ENCODE measurements at regions not wholly inside any gene's neighbourhood (a gene's known extent, or its start where the extent isn't known, plus 50 kb on each side); places are given as distances from the start of the nearest gene placed in this dataset.

- TF ChIP-seq CTCF (IDR thresholded peaks at IDR 0.05; ENCODE audit: low read depth, low read length) = no peak
- DNase-seq (ENCODE audit: low read depth, low spot score) = no peak
- in situ Hi-C loops (cut with HindIII; ENCODE audit: low sequenced_read_pairs) = no loop called here
- H3K4me3 ChIP-seq (ENCODE audit: low read depth, low read length) = no peak overlapping the region
Observed at GRCh38 chr18:75483662-75484061, 56.2 kb upstream of the SMIM21 start.

- no peak for DNase-seq (ENCODE audit: low read depth, low spot score)
- TF ChIP-seq CTCF (IDR thresholded peaks at IDR 0.05; ENCODE audit: low read depth, low read length) = no peak
- H3K4me3 ChIP-seq (ENCODE audit: low read depth, low read length) = no peak overlapping the region
- in situ Hi-C loops (cut with HindIII; ENCODE audit: low sequenced_read_pairs) = no loop called here
Observed at GRCh38 chr18:75482880-75483279, 55.4 kb upstream of the SMIM21 start.

- in situ Hi-C loops (cut with HindIII; ENCODE audit: low sequenced_read_pairs) = no loop called here
- DNase-seq (ENCODE audit: low read depth, low spot score) = no peak
- H3K4me3 ChIP-seq (ENCODE audit: low read depth, low read length) = no peak overlapping the region
- TF ChIP-seq CTCF (IDR thresholded peaks at IDR 0.05; ENCODE audit: low read depth, low read length) = no peak
Observed at GRCh38 chr18:75480487-75480886, 53.0 kb upstream of the SMIM21 start.

- in situ Hi-C loops (cut with HindIII; ENCODE audit: low sequenced_read_pairs) = no loop called here
Observed at GRCh38 chr18:75478996-75479880, 51.7 kb upstream of the SMIM21 start.

GRCh38 chr18:75477900-75478299, 50.4 kb upstream of the SMIM21 start:
- in situ Hi-C loops (cut with HindIII; ENCODE audit: low sequenced_read_pairs) = no loop called here
- TF ChIP-seq CTCF (IDR thresholded peaks at IDR 0.05; ENCODE audit: low read depth, low read length) = no peak
- peak; percentile 47 for DNase-seq (ENCODE audit: low read depth, low spot score)
- H3K4me3 ChIP-seq (ENCODE audit: low read depth, low read length) = no peak overlapping the region

More at GRCh38 chr18:75478996-75479880, 51.7 kb upstream of the SMIM21 start:
- TF ChIP-seq CTCF (IDR thresholded peaks at IDR 0.05; ENCODE audit: low read depth, low read length) = peak; percentile 62
- H3K4me3 ChIP-seq (ENCODE audit: low read depth, low read length) = no peak overlapping the region
- DNase-seq (ENCODE audit: low read depth, low spot score) = peak; percentile 74
